PC-9 (cell line): ENCODE measurements at regions not wholly inside any gene's neighbourhood (a gene's known extent, or its start where the extent isn't known, plus 50 kb on each side); places are given as distances from the start of the nearest gene placed in this dataset.

Experiments
- BruUV-seq: library from RNA; stranded (reverse); fragments of 400-500 nt; replicated peaks from 2 replicates; lab custom pipeline; 2021; lab: Mats Ljungman, UMichigan
- CTCF ChIA-PET: fragments of 300-600 bp; sonication (Branson Sonifier 250); formaldehyde crosslinking; loops from one replicate; lab custom pipeline; 2022; ENCODE audit warnings: antibody characterized with exemption; lab: Charles Lee
- POLR2A ChIA-PET: fragments of 300-600 bp; sonication (Branson Sonifier 250); formaldehyde crosslinking; loops from one replicate; lab custom pipeline; 2022; ENCODE audit warnings: antibody characterized with exemption; ENCODE audit not compliant: unreplicated experiment; lab: Charles Lee
- DNase-seq, 2 experiments: peaks; one replicate each; pipeline versions ENCODE4 v3.0.0 to v3.0.0-alpha.2; 2015 to 2022; ENCODE audit warnings: mixed read lengths in 1 of 2
- H2AFZ ChIP-seq: fragments of 200-600 bp; sonication (generic); 2 replicates; pipeline ENCODE4 v1.8.1; 2017; ENCODE audit warnings: antibody characterized with exemption
- H3F3A ChIP-seq: fragments of 200-600 bp; sonication (generic); 2 replicates; pipeline ENCODE4 v1.8.1; 2017; ENCODE audit warnings: antibody characterized with exemption, mild to moderate bottlenecking, low read depth; ENCODE audit not compliant: insufficient read depth
- H3K27ac ChIP-seq: fragments of 200-600 bp; sonication (generic); 2 replicates; pipeline ENCODE4 v1.6.1; 2016; ENCODE audit warnings: mixed run types
- H3K27me3 ChIP-seq: fragments of 200-600 bp; sonication (generic); 2 replicates; pipeline ENCODE4 v1.6.1; 2016; ENCODE audit warnings: low read depth, mixed run types; ENCODE audit not compliant: insufficient read depth
- H3K36me3 ChIP-seq: fragments of 200-600 bp; sonication (generic); 2 replicates; pipeline ENCODE4 v1.6.1; 2016; ENCODE audit warnings: low read depth, mixed run types
- H3K4me1 ChIP-seq: fragments of 200-600 bp; sonication (generic); replicated peaks from 2 replicates; pipeline ENCODE4 v1.6.1; 2016; ENCODE audit warnings: mixed run types; ENCODE audit not compliant: insufficient read depth
- H3K4me2 ChIP-seq: fragments of 200-600 bp; sonication (generic); 2 replicates; pipeline ENCODE4 v1.6.1; 2017; ENCODE audit warnings: mixed run types
- H3K4me3 ChIP-seq: fragments of 200-600 bp; sonication (generic); 2 replicates; pipeline ENCODE4 v1.6.1; 2016; ENCODE audit warnings: mixed run types
- H3K79me2 ChIP-seq: fragments of 200-600 bp; sonication (generic); 2 replicates; pipeline ENCODE4 v1.6.1; 2017; ENCODE audit warnings: low read depth, mixed run types
- H3K9me2 ChIP-seq: fragments of 200-600 bp; sonication (generic); 2 replicates; pipeline ENCODE4 v1.8.1; 2017; ENCODE audit warnings: mild to moderate bottlenecking; ENCODE audit not compliant: insufficient read depth
- H3K9me3 ChIP-seq: fragments of 200-600 bp; sonication (generic); 2 replicates; pipeline ENCODE4 v1.8.1; 2016; ENCODE audit warnings: low read depth; ENCODE audit not compliant: insufficient read depth
- H4K20me1 ChIP-seq: fragments of 200-600 bp; sonication (generic); 2 replicates; pipeline ENCODE4 v1.8.1; 2017; ENCODE audit not compliant: insufficient read depth
- CTCF ChIP-seq: fragments of 200-600 bp; sonication (generic); conservative IDR thresholded peaks from 2 replicates; pipeline ENCODE4 v1.6.1; 2017; ENCODE audit warnings: mixed run types, antibody characterized with exemption, mild to moderate bottlenecking, moderate library complexity
- EZH2 ChIP-seq: fragments of 200-600 bp; sonication (generic); IDR thresholded peaks from 2 replicates; pipeline ENCODE4 v1.8.0; 2017; ENCODE audit warnings: antibody characterized with exemption, low read depth
- intact Hi-C: fragments of 100-400 bp; cut with micrococcal nuclease; formaldehyde crosslinking; loops from one replicate; pipeline ENCODE4 v1.10.0; 2022; ENCODE audit not compliant: unreplicated experiment

- Histone ChIP-seq H3K4me2 (no peak overlapping the region), H4K20me1 (0 out of 2 replicates have a peak, but pooled peaks cover 4% of the 10 kb centered on the region), H3F3A (no peaks in the 10 kb centered on the region), H3K9me2 (no peaks in the 10 kb centered on the region), H3K4me1 (no peaks in the 10 kb centered on the region), H2AFZ (no peak overlapping the region), H3K79me2 (no peaks in the 10 kb centered on the region), H3K36me3 (no peaks in the 10 kb centered on the region), H3K4me3 (no peak overlapping the region), H3K9me3 (no peaks in the 10 kb centered on the region), H3K27ac (no peak overlapping the region), H3K27me3 (peaks cover 88% of the 10 kb centered on the region)
- no TSS peak for BruUV-seq
- no peak for DNase-seq
- POLR2A ChIA-PET = no interaction called here
- TF ChIP-seq CTCF (no peak), EZH2 (no peak)
- intact Hi-C loops = no loop called here
- CTCF ChIA-PET = no interaction called here
Measured at GRCh38 chr2:8282858-8283252, 399.0 kb upstream of the ID2 start.

GRCh38 chr2:8285081-8285480 lies 396.8 kb upstream of the ID2 start:
- no peaks in the 10 kb centered on the region for H3K9me3 ChIP-seq
- H3F3A ChIP-seq = no peaks in the 10 kb centered on the region
- no peak for TF ChIP-seq EZH2
- no peak for TF ChIP-seq CTCF
- intact Hi-C loops = no loop called here
- H3K4me1 ChIP-seq = no peaks in the 10 kb centered on the region
- H3K4me2 ChIP-seq = no peak overlapping the region
- H3K9me2 ChIP-seq = no peaks in the 10 kb centered on the region
- H3K4me3 ChIP-seq = no peak overlapping the region
- BruUV-seq = no TSS peak
- ChIA-PET POLR2A (no interaction called here), CTCF (interaction anchor here (0.6 kb wide), 1 partner anchor 562 kb away, joined by 3 read pairs; no protein-coding TSS in a partner anchor)
- no peaks in the 10 kb centered on the region for H3K79me2 ChIP-seq
- H3K27me3 ChIP-seq = peaks cover 66% of the 10 kb centered on the region
- H4K20me1 ChIP-seq = 0 out of 2 replicates have a peak, but pooled peaks cover 4% of the 10 kb centered on the region
- no peaks in the 10 kb centered on the region for H3K36me3 ChIP-seq
- no peak overlapping the region for H3K27ac ChIP-seq
- DNase-seq = no peak
- H2AFZ ChIP-seq = no peak overlapping the region

GRCh38 chr2:8285898-8286297 lies 396.0 kb upstream of the ID2 start:
- Histone ChIP-seq H3K4me3 (no peak overlapping the region), H3K9me3 (no peaks in the 10 kb centered on the region), H4K20me1 (0 out of 2 replicates have a peak, but pooled peaks cover 4% of the 10 kb centered on the region), H3F3A (no peaks in the 10 kb centered on the region), H3K9me2 (no peaks in the 10 kb centered on the region), H3K4me1 (no peaks in the 10 kb centered on the region), H3K79me2 (no peaks in the 10 kb centered on the region), H3K27ac (no peak overlapping the region), H3K27me3 (peaks cover 60% of the 10 kb centered on the region), H2AFZ (no peak overlapping the region), H3K36me3 (no peaks in the 10 kb centered on the region), H3K4me2 (no peak overlapping the region)
- no TSS peak for BruUV-seq
- intact Hi-C loops = no loop called here
- CTCF ChIA-PET = no interaction called here
- POLR2A ChIA-PET = no interaction called here
- no peak for TF ChIP-seq EZH2
- no peak for TF ChIP-seq CTCF
- DNase-seq = no peak
